ENCODE measurements at regions not wholly inside any gene's neighbourhood (a gene's known extent, or its start where the extent isn't known, plus 50 kb on each side); places are given as distances from the start of the nearest gene placed in this dataset.

Small RNAs in the stretch of these regions (microRNA-seq; reads per million reads assigned to microRNA genes)
- gene MIR550A3: 0.87 to 4.5 reads per million in 2 donors

Small RNAs in the stretch of these regions (small RNA-seq; reads per million reads assigned to genes)
- gene MIR550A3: 0 reads per million in 2 experiments
- 0 reads per million in 2 experiments for gene TMSB4XP3

Measured in right lobe of liver (tissue), 3 donors.